GM19467 (cell line): ENCODE measurements at regions not wholly inside any gene's neighbourhood (a gene's known extent, or its start where the extent isn't known, plus 50 kb on each side); places are given as distances from the start of the nearest gene placed in this dataset.

Experiments
- ATAC-seq: cut with Tn5 transposase; IDR thresholded peaks from one replicate; pipeline ENCODE4 v1.9.1; 2021; ENCODE audit warnings: mild to moderate bottlenecking, moderate library complexity; ENCODE audit not compliant: unreplicated experiment

DNA sequence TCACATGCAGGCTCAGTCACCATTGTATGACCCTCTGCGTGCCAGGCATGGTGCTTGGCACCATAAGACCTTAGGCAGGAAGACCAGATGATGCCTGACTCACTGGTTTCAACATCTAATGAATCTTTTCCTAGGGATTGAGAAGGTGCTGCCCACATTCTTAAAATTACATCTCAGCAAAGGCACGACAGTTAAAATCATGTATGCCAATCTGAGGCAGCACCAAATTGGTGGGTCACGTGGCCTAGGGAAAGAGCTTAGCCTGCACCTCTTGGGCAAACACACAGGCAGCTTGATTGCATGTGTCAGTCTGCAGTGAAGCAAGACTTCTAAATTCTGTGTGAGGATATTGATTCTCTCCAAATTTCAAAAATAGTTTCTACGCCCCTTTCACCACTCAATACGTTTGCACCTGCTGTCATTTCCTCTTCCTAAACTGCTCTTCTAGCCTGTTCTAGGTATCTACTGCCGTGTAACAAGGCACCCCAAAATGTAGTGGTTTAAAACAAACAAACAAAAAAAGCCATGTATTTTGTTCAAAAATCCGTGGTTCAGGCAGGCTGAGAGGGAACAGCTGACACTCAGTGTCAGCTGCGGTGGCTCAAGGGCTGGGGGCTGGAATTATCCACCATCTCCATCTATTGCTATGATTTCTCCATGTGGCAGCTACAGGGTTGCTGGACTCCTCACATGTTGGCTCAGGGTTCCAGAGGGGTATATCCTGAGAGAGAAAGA lies 160.2 kb upstream of the FGGY start:
- no peak for ATAC-seq

DNA sequence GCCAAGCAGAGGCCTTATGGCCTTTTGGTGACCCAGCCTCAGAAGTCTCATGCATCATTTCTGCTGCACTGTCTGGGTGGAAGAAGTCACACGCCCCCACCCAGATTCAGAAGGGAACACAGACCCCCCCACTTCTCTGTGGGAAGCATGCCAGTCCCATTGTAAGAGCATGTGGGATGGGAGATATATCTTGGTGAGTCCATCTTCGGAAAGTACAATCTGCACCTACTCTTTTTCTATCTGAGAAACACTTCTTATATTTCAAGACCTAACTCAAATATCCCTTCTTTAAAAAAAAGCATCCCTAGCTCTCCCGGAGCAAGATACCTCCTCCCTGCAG lies 159.6 kb upstream of the FGGY start:
- no peak for ATAC-seq

GRCh38 chr1:59137968-59138367 lies 158.9 kb upstream of the FGGY start:
- ATAC-seq: no peak

DNA sequence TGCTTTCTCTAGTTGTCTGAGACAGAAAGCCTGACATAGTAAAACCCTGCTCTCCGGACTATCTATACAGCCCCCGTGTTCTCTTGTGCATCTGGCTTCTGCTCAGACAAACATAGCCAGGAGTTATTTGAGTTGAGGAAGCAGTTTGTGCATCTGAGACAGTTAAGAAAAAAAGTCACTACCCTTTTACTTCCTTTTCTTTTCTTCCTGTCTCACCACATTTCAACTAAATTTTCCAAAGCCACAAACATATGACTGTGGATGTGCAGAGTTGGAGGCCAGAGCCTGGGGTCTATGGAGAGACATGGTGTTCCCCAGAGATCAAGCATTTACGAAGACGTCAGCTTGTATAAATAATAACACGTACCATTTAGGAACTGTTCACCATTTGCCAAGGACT lies 158.5 kb upstream of the FGGY start:
- ATAC-seq: no peak

- no peak for ATAC-seq
Observed at GRCh38 chr1:59139396-59139795, 157.5 kb upstream of the FGGY start.

- ATAC-seq: no peak
Observed at GRCh38 chr1:59141267-59141863, 155.5 kb upstream of the FGGY start.

DNA sequence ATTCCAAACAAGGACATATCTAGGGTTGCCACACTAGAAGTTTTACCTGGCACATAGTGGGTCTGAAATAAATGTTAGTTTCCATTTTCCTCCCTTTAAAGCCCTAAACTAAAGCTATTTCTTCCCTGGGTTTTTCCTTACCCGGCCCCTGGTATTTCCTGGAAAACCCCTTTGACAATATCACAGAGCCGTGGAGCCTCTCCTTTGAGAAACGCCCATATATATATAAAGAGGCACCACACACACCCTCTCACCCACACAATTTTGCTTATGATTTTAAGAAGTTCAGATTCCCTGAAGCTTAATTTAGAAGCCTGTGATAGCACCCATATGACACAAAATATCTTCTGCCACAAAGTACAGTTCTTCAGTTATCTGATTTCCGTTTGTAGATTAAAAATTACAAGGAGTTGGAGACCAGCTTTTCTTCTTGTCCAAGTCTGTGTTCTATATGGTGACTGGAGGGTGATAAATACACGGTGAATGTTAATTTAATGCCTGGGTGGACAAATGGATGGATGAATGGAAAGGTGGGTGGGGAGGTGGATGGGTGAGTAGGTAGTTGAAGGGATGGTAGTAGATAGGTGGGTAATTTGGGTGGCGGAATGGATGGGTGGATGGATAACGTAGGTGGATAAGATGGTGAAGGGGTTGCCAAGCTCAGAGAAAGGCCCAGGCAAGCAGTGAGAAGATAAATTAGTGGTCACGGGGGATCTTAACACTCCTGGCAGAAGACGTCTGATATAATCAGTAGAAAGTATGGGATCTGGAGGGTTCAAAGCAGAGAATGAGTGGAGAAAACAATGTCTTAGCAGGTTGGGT lies 154.4 kb upstream of the FGGY start:
- ATAC-seq: no peak

DNA sequence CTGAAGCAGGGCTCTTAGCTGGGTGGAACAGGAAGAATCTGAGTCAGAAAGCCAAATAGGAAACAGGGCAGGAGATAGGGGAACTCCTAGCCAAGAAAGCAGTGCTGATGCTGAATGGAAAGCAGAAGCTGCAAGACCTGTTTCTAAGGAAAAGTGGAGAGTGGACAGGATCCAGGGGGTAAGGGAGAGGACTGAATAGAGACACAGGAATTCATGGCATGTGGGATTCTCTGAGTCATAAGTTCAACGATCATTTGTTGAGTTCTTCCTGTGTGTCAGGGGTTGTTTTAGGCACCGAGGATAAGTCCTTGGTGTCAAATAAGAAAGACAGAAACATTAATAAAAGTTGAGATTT lies 153.8 kb upstream of the FGGY start:
- ATAC-seq: no peak

DNA sequence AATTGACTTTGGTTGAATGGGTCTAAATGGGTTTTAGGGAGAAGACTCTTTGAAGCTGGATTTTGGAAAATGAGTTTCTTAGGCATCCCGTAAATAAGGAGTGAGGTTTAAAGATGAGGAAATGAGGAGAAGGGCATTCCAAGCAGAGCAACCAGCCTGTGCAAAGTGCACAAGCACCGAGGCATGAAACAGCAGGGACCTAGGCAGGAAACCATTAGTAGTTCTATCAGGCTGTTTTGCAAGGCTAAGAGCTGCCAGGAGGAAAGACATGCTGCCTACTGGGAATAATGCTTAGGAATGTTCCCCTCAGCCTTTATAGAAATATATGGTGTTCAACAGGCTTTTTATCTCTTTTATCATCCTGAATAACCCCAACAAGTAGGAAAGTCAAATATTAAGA lies 153.1 kb upstream of the FGGY start:
- ATAC-seq: no peak

GRCh38 chr1:59144959-59145358 lies 151.9 kb upstream of the FGGY start:
- ATAC-seq: no peak

- ATAC-seq: no peak
Observed at GRCh38 chr1:59146056-59146455, 150.8 kb upstream of the FGGY start.

GRCh38 chr1:59146651-59147358 lies 150.1 kb upstream of the FGGY start:
- peak; percentile 48 for ATAC-seq

GRCh38 chr1:59149435-59149834 lies 147.5 kb upstream of the FGGY start:
- ATAC-seq: no peak

- ATAC-seq: peak; percentile 47
Observed at GRCh38 chr1:59150577-59151386, 146.1 kb upstream of the FGGY start.

DNA sequence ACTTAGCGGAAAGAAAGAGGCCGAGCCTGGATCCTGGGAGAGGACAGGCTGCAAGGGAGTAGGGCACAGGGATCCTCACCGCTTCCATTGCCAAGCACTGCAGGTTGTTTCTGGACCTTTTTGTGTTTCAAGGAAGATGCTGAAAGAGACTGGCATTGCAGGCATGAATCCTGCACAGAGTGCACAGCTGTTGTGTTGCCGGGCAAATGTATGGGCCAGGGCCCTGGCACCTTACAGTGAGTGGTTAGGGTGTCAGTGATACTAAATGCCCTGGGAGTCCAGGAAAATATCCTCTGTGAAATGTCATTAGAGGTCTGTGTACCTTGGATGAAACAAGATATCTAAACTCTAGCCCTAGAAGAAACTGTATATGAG lies 145.5 kb upstream of the FGGY start:
- ATAC-seq: no peak

DNA sequence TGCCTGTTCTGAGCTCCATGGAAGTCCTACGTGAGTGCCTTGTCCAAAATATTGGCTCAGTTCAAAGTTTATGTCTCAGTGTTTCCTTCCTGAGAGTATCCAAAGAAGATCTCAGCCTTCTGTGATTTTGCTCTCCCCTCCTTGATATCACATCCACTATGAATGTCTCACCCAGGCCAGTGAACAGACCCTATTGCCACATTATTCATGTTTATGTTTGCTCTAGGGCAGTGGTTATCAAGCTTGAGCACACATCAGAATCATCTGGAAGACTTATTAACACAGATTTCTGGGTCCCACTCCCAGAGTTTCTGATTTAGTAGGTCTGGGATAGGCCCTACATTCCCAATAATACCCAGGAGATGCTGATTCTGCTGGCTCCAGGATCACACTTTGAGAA lies 145.0 kb upstream of the FGGY start:
- ATAC-seq: no peak

DNA sequence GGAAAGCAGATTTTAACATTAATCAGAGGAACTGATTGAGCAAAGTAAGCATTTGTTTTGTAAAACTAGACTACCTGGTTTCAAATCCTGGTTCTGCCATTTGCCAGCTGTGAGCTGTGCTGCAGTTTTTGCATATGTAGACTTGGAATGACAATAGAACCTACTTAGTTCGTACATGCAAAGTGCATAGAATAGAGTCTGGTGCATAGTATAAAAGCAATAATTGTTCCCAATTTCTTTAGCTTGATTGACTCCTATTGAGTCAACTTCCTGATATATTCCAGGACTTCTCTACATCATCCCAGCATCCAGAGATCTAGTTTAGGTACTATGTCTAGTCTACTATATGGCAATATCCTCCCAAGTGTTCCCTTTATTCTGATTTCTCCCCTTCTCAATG lies 144.4 kb upstream of the FGGY start:
- ATAC-seq: no peak

DNA sequence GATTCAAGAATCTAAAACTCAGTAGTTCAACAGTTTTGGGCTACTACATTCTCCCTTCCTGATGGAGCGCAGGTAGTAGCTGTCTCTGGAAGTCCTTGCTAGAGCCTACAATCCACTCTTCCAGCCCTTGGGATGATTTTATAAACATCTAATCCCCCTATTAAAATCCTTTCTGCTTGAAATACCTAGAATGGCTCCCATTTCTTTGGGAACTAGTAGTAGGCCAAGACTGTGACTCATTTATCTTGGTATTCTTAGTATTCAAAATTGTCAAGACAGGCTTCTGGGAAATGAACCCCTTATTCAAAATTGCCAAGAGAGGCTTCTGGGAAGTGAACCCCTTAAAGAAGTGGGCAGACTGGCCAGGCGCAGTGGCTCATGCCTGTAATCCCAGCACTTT lies 142.5 kb upstream of the FGGY start:
- ATAC-seq: no peak

DNA sequence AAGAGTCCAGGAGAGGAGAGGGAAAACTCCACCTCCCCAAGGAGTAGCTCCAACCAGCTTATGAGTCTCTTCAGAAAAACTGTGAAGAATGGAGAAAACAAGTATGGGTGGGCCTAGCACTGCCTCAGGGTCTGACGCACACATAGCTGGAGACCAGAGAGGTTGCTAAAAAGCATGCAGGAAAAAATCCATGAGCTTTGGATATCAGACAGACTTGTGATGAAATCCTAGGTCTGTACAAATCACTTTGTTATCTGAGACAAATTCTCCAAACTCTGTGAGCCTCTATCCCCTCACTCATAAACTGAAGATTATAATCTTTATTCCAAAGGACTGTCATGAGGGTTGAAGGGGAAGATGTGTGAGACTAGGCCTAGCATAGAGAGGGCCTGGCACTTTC lies 141.5 kb upstream of the FGGY start:
- ATAC-seq: no peak

DNA sequence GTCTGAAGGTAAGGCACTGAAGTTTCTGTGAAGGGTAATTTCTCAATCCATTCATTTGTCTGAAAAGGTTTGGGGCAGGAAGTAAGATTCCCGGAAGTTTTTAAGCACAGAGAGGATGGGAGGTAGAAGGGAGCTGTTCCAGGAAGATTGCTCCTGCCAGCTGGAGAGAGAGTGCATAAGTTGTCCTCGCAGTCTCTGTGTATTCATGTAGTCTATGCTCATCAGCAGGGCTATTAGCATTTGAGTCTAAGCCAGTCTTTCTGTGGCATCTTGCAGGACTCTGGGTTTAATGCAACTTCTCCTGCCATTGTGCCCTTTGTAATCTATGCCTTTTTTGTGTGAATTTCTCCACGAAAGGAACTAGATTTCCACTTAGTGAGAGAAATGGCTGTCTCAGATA lies 140.8 kb upstream of the FGGY start:
- ATAC-seq: no peak
